ENCODE measurements at regions not wholly inside any gene's neighbourhood (a gene's known extent, or its start where the extent isn't known, plus 50 kb on each side); places are given as distances from the start of the nearest gene placed in this dataset.

DNA sequence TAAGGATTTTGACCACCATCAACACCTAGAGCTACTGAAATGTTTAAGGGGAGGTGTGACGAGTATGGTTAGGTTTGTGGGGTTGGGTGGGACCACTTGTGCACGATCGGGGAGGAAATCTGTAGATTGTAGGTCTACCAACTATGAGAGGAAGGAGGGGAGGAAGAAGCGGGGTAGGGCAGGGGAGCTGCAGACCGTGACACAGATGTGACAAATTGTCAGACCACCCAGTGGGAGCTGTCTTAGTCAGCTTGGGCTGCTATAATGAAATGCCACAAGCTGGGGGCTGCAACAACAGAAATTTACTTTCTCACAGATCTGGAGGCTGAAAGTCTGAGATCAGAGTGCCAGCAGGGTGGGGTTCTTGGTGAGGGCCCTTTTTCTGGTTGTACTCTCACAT, 62.2 kb upstream of the ARGLU1 start:
- TF ChIP-seq EZH2phosphoT487 (IDR thresholded peaks at IDR 0.05; ENCODE audit: borderline replicate concordance, low read length) (no peak), EZH2 (IDR thresholded peaks at IDR 0.05; ENCODE audit: low read length, unreplicated experiment) (no peak)
- TF ChIP-seq, protein P1, sequence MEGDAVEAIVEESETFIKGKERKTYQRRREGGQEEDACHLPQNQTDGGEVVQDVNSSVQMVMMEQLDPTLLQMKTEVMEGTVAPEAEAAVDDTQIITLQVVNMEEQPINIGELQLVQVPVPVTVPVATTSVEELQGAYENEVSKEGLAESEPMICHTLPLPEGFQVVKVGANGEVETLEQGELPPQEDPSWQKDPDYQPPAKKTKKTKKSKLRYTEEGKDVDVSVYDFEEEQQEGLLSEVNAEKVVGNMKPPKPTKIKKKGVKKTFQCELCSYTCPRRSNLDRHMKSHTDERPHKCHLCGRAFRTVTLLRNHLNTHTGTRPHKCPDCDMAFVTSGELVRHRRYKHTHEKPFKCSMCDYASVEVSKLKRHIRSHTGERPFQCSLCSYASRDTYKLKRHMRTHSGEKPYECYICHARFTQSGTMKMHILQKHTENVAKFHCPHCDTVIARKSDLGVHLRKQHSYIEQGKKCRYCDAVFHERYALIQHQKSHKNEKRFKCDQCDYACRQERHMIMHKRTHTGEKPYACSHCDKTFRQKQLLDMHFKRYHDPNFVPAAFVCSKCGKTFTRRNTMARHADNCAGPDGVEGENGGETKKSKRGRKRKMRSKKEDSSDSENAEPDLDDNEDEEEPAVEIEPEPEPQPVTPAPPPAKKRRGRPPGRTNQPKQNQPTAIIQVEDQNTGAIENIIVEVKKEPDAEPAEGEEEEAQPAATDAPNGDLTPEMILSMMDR (conservative IDR thresholded peaks at IDR 0.05; ENCODE audit: low read depth, low read length) = no peak
- intact Hi-C loops (cut with micrococcal nuclease) = no loop called here
- Histone ChIP-seq H3K27me3 (ENCODE audit: low read length) (peaks cover 80% of the 10 kb centered on the region), H2AFZ (ENCODE audit: low read length) (no peak overlapping the region), H3F3A (ENCODE audit: low read length, unreplicated experiment) (no peaks in the 10 kb centered on the region), H3K9ac (ENCODE audit: low read length) (no peak overlapping the region), H3K4me2 (ENCODE audit: low read length) (no peak overlapping the region), H3K79me2 (ENCODE audit: low read length) (no peaks in the 10 kb centered on the region), H3K36me3 (ENCODE audit: low read depth, low read length) (no peaks in the 10 kb centered on the region), H3K4me1 (ENCODE audit: insufficient read depth, low read length) (no peaks in the 10 kb centered on the region), H3K4me3 (ENCODE audit: low read length) (no peak overlapping the region), H3K9me3 (ENCODE audit: low read length) (no peaks in the 10 kb centered on the region), H3K27ac (ENCODE audit: low read length) (no peak overlapping the region), H4K20me1 (ENCODE audit: low read length) (no peaks in the 10 kb centered on the region), H3K9me2 (replicated peaks; ENCODE audit: low read length) (no peaks in the 10 kb centered on the region)
- no TSS peak for BruUV-seq (replicated peaks)
- DNase-seq = no peak
- CTCF ChIA-PET = no interaction called here
- ATAC-seq = no peak
- POLR2A ChIA-PET (ENCODE audit: unreplicated experiment) = no interaction called here

DNA sequence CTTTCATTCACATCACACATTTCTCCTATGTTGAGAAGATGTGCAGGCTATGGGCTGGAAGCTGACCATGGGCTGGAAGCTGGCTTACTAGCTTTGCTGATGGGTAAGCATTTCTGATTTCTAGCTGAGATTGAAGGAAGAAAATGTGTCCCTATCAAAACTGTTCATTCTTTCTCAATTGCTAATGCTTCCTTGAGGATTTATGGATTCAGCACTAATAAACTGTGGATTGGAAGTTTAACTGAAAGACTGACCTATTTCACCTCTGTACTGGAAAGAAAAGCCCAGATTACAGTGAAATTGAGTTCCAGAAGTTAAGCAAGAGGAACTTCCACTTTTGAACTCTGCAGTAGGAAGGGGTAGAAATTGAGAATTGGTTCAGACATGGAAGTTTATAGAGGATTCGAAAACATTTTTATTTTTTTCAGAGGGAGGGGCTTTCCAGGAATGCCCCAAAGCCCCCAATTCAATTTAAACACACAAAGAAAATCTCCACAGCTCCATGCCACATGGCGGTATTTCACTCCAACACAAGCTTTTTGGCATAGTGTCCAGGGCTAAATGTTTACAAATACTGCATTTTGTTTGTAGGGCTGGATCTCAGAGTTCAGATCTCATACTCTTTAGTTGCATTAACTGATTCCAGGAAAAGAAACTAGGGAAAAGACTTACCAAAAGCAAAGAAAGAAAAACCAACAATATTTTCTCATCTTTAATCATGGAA, 61.2 kb upstream of the ARGLU1 start:
- Histone ChIP-seq H3K4me2 (ENCODE audit: low read length) (no peak overlapping the region), H2AFZ (ENCODE audit: low read length) (no peak overlapping the region), H3K9ac (ENCODE audit: low read length) (no peak overlapping the region), H3K36me3 (ENCODE audit: low read depth, low read length) (no peaks in the 10 kb centered on the region), H3K4me1 (ENCODE audit: insufficient read depth, low read length) (no peaks in the 10 kb centered on the region), H3K9me2 (replicated peaks; ENCODE audit: low read length) (no peaks in the 10 kb centered on the region), H4K20me1 (ENCODE audit: low read length) (no peaks in the 10 kb centered on the region), H3K9me3 (ENCODE audit: low read length) (no peaks in the 10 kb centered on the region), H3K79me2 (ENCODE audit: low read length) (no peaks in the 10 kb centered on the region), H3K27me3 (ENCODE audit: low read length) (peaks cover 80% of the 10 kb centered on the region), H3K27ac (ENCODE audit: low read length) (no peak overlapping the region), H3K4me3 (ENCODE audit: low read length) (no peak overlapping the region), H3F3A (ENCODE audit: low read length, unreplicated experiment) (no peaks in the 10 kb centered on the region)
- ATAC-seq (no peak), DNase-seq (no peak)
- TF ChIP-seq EZH2 (IDR thresholded peaks at IDR 0.05; ENCODE audit: low read length, unreplicated experiment) (no peak), EZH2phosphoT487 (IDR thresholded peaks at IDR 0.05; ENCODE audit: borderline replicate concordance, low read length) (no peak)
- TF ChIP-seq, protein P1 (conservative IDR thresholded peaks at IDR 0.05; ENCODE audit: low read depth, low read length) = no peak
- POLR2A ChIA-PET (ENCODE audit: unreplicated experiment) = no interaction called here
- CTCF ChIA-PET = no interaction called here
- intact Hi-C loops (cut with micrococcal nuclease) = no loop called here
- BruUV-seq (replicated peaks) = no TSS peak

- no peaks in the 10 kb centered on the region for H4K20me1 ChIP-seq (ENCODE audit: low read length)
- no peak for ATAC-seq
- no peak overlapping the region for H3K27ac ChIP-seq (ENCODE audit: low read length)
- ChIA-PET CTCF (no interaction called here), POLR2A (ENCODE audit: unreplicated experiment) (no interaction called here)
- no peak overlapping the region for H3K4me3 ChIP-seq (ENCODE audit: low read length)
- H3K36me3 ChIP-seq (ENCODE audit: low read depth, low read length) = no peaks in the 10 kb centered on the region
- DNase-seq = no peak
- H2AFZ ChIP-seq (ENCODE audit: low read length) = no peak overlapping the region
- H3K79me2 ChIP-seq (ENCODE audit: low read length) = no peaks in the 10 kb centered on the region
- intact Hi-C loops (cut with micrococcal nuclease) = no loop called here
- no peaks in the 10 kb centered on the region for H3K9me3 ChIP-seq (ENCODE audit: low read length)
- H3F3A ChIP-seq (ENCODE audit: low read length, unreplicated experiment) = no peaks in the 10 kb centered on the region
- no TSS peak for BruUV-seq (replicated peaks)
- H3K9me2 ChIP-seq (replicated peaks; ENCODE audit: low read length) = no peaks in the 10 kb centered on the region
- H3K4me1 ChIP-seq (ENCODE audit: insufficient read depth, low read length) = no peaks in the 10 kb centered on the region
- no peak overlapping the region for H3K9ac ChIP-seq (ENCODE audit: low read length)
- H3K4me2 ChIP-seq (ENCODE audit: low read length) = no peak overlapping the region
- TF ChIP-seq EZH2phosphoT487 (IDR thresholded peaks at IDR 0.05; ENCODE audit: borderline replicate concordance, low read length) = no peak
- H3K27me3 ChIP-seq (ENCODE audit: low read length) = peaks cover 88% of the 10 kb centered on the region
These were observed 58.5 kb upstream of the ARGLU1 start for GRCh38 chr13:106626473-106626872.

Measured in PC-3 (cell line).